Left lung (tissue), 4 donors: ENCODE measurements at regions not wholly inside any gene's neighbourhood (a gene's known extent, or its start where the extent isn't known, plus 50 kb on each side); places are given as distances from the start of the nearest gene placed in this dataset.
"Not testable (repeated sequence)": the region's sequence is repeated elsewhere in the genome, so short reads cannot be mapped to it uniquely, and the experiment has no call there.

Source experiments
- ATAC-seq: fragments of 200-7000 bp; cut with Tn5 transposase; one replicate; pipeline ENCODE4 v1.9.1; 2020; ENCODE audit warnings: moderate library complexity
- DNase-seq, 4 donors: peaks; one replicate each; pipeline ENCODE4 v3.0.0-alpha.2; 2013 to 2020
- H3K27ac ChIP-seq, 2 donors: fragments of 200-600 bp; sonication (generic) in 1 of 2; one replicate each; pipeline versions ENCODE4 v1.5.0 to v1.8.0; 2020 to 2021
- H3K27me3 ChIP-seq, 2 donors: fragments of 200-600 bp; sonication (generic) in 1 of 2; one replicate each; pipeline versions ENCODE4 v1.5.0 to v1.8.0; 2020 to 2021
- H3K36me3 ChIP-seq, 2 donors: fragments of 200-600 bp; sonication (generic) in 1 of 2; one replicate each; pipeline versions ENCODE4 v1.5.0 to v1.8.0; 2020 to 2021
- H3K4me1 ChIP-seq, 2 donors: fragments of 200-600 bp; one replicate each; pipeline ENCODE4 v1.8.0; 2021
- H3K4me3 ChIP-seq, 2 donors: fragments of 200-600 bp; sonication (generic) in 1 of 2; one replicate each; pipeline versions ENCODE4 v1.5.0 to v1.8.0; 2020 to 2021; ENCODE audit warnings: mild to moderate bottlenecking in 1 of 2
- H3K9me3 ChIP-seq, 2 donors: fragments of 200-600 bp; sonication (generic) in 1 of 2; one replicate each; pipeline versions ENCODE4 v1.5.0 to v1.8.0; 2020 to 2021
- intact Hi-C, 2 donors: fragments of 100-400 bp; cut with DNase I; formaldehyde crosslinking; loops; one replicate each; pipeline versions ENCODE4 v1.11.2 to v1.14.2; 2022
- TF ChIP-seq, protein P1 (sequence below), 2 donors: fragments of 200-600 bp; sonication (generic) in 1 of 2; IDR thresholded peaks; one replicate each; pipeline versions ENCODE4 v1.5.0 to v1.8.0; 2021; ENCODE audit warnings: antibody characterized with exemption in 2 of 2
- donor health status: DM: no; HTN: yes; CAD: no.
- donor health status: DM: no; HTN: no; CAD: no.

DNA sequence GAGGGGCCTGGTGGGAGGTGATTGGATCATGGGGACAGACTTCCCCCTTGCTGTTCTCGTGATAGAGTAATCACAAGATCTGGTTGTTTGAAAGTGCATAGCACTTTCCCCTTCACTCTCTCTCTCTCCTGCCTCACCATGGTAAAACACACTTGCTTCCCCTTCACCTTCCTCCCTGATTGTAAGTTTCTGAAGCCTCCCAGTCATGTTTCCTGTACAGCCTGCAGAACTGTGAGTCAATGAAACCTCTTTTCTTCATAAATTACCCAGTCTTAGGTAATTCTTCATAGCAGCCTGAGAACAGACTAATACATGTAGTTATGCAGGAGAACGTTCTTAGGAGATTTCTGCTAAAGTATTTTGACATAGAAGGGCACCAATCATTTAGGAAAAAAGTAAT is 59.9 kb upstream of the FBXO28 start:
- no peaks in the 10 kb centered on the region for H3K4me1 ChIP-seq
- TF ChIP-seq, protein P1, sequence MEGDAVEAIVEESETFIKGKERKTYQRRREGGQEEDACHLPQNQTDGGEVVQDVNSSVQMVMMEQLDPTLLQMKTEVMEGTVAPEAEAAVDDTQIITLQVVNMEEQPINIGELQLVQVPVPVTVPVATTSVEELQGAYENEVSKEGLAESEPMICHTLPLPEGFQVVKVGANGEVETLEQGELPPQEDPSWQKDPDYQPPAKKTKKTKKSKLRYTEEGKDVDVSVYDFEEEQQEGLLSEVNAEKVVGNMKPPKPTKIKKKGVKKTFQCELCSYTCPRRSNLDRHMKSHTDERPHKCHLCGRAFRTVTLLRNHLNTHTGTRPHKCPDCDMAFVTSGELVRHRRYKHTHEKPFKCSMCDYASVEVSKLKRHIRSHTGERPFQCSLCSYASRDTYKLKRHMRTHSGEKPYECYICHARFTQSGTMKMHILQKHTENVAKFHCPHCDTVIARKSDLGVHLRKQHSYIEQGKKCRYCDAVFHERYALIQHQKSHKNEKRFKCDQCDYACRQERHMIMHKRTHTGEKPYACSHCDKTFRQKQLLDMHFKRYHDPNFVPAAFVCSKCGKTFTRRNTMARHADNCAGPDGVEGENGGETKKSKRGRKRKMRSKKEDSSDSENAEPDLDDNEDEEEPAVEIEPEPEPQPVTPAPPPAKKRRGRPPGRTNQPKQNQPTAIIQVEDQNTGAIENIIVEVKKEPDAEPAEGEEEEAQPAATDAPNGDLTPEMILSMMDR (IDR thresholded peaks at IDR 0.05) = no peak
- H3K4me3 ChIP-seq = no peak overlapping the region
- H3K36me3 ChIP-seq = no peaks in the 10 kb centered on the region
- ATAC-seq (no peak), DNase-seq (no peak)
- intact Hi-C loops = no loop called here
- no peaks in the 10 kb centered on the region for H3K9me3 ChIP-seq
- H3K27me3 ChIP-seq = no peaks in the 10 kb centered on the region
- no peak overlapping the region for H3K27ac ChIP-seq

DNA sequence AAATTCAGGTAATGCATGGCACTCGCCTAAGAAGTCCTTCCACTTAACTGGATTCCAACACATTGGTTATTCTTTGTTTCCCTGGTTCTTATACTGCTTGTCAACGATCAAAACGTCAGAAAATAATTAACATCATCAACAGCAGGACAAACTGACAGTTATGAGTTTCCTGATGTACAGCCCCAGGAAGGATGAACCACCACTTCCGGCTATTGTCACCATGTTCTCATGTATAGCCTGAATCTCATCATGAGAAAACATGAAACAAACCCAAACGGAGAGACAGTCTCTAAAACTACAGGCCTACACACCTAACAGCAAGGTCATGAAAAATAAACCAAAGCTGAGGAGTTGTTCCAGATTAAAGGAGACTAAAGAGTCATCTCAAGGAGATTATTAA is 60.5 kb upstream of the FBXO28 start:
- TF ChIP-seq, protein P1 (IDR thresholded peaks at IDR 0.05) = no peak
- Histone ChIP-seq H3K27ac (no peak overlapping the region), H3K27me3 (no peaks in the 10 kb centered on the region), H3K36me3 (no peaks in the 10 kb centered on the region), H3K9me3 (no peaks in the 10 kb centered on the region), H3K4me3 (no peak overlapping the region), H3K4me1 (no peaks in the 10 kb centered on the region)
- no peak for ATAC-seq
- DNase-seq = no peak
- intact Hi-C loops = no loop called here

DNA sequence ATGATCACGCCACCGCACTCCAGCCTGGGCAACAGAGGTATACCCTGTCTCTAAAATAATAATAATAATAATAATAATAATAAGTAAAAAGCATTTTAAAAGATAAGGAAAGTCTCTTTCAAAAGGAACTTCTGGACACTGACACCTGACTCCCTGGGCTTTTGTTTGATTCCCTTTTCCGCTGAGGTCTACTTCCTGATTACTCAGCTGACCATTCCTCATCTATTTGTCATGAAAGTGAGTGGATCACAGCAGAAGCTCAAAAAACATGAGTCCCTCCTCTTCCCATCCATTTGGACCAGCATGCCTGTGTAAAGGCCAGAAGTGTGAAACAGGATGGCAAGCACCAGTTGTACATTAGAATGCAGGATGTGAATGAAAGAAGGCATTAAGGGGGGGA is 61.1 kb upstream of the FBXO28 start:
- Histone ChIP-seq H3K27me3 (no peaks in the 10 kb centered on the region), H3K4me1 (no peaks in the 10 kb centered on the region), H3K36me3 (no peaks in the 10 kb centered on the region), H3K9me3 (no peaks in the 10 kb centered on the region), H3K27ac (no peak overlapping the region), H3K4me3 (no peak overlapping the region)
- TF ChIP-seq, protein P1 (IDR thresholded peaks at IDR 0.05) = no peak
- DNase-seq = no peak
- intact Hi-C loops = no loop called here
- no peak for ATAC-seq

DNA sequence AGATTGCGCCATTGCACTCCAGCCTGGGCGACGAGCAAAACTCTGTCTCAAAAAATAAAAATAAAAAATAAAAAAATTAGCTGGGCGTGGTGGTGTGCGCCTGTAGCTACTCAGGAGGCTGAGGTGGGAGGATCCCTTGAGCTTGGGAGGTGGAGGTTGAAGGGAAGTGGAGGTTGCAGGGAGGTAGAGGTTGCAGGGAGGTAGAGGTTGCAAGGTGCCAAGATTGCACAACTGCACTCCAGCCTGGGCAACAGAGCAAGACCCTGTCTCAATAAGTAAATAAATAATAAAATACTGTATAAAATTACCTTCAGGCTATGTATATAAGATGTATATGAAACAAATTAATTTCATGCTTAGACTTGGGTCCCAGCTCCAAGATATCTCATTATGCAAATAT is 62.1 kb upstream of the FBXO28 start:
- H3K27ac ChIP-seq, H3K4me1 ChIP-seq, H3K9me3 ChIP-seq, H3K4me3 ChIP-seq, DNase-seq, intact Hi-C loops, H3K27me3 ChIP-seq, ATAC-seq, H3K36me3 ChIP-seq: not testable (repeated sequence)

DNA sequence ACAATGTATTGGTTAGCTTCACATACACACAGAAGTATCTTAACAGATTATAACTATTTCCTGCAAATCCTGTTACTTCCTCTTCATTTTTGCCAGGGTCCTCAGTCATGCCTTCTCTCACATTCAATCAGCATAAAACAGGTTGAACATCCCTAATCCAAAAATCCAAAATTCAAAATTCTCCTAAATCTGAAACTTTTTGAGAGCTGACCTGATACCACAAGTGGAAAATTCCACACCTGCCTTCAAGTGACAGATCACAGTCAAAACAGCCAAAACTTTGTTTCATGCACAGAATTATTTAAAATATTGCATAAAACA is 62.9 kb upstream of the FBXO28 start:
- no peak overlapping the region for H3K27ac ChIP-seq
- no peaks in the 10 kb centered on the region for H3K9me3 ChIP-seq
- no peaks in the 10 kb centered on the region for H3K36me3 ChIP-seq
- H3K4me3 ChIP-seq = no peak overlapping the region
- ATAC-seq (no peak), DNase-seq (no peak)
- no peaks in the 10 kb centered on the region for H3K4me1 ChIP-seq
- no peaks in the 10 kb centered on the region for H3K27me3 ChIP-seq
- TF ChIP-seq, protein P1 (IDR thresholded peaks at IDR 0.05) = no peak
- intact Hi-C loops = no loop called here

DNA sequence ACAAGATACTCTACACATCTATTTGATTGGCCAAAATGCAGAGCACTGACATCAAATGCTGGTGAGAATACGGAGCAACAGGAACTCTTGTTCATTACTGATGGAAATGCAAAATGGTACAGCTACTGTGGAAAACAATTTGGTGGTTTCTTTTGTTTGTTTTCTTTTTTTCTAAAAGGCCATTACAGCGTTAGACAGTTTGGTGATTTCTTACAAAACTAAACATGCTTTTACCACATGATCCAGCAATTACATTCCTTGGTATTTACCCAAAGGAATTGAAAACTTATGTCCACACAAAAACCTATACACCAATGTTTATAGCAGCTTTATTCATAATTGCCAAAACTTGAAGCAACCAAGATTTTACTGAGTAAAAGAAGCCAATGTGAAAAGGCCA is 66.4 kb upstream of the FBXO28 start:
- no peaks in the 10 kb centered on the region for H3K9me3 ChIP-seq
- H3K27me3 ChIP-seq = no peaks in the 10 kb centered on the region
- ATAC-seq (no peak), DNase-seq (no peak)
- H3K36me3 ChIP-seq = no peaks in the 10 kb centered on the region
- no peaks in the 10 kb centered on the region for H3K4me1 ChIP-seq
- H3K4me3 ChIP-seq = no peak overlapping the region
- intact Hi-C loops = no loop called here
- no peak overlapping the region for H3K27ac ChIP-seq
- TF ChIP-seq, protein P1 (IDR thresholded peaks at IDR 0.05) = no peak
